Progenitor cell of endocrine pancreas (in vitro differentiated cells): ENCODE measurements at regions not wholly inside any gene's neighbourhood (a gene's known extent, or its start where the extent isn't known, plus 50 kb on each side); places are given as distances from the start of the nearest gene placed in this dataset.

Source experiments
- DNase-seq: peaks from one replicate; pipeline ENCODE4 v3.0.0; 2021; ENCODE audit warnings: low spot score; ENCODE audit not compliant: unreplicated experiment
- H3K27ac Mint-ChIP-seq: 2 replicates; pipeline ENCODE4 v1.8.0; 2021; ENCODE audit warnings: mild to moderate bottlenecking, moderate library complexity, mixed read lengths
- H3K27me3 Mint-ChIP-seq: 2 replicates; pipeline ENCODE4 v1.8.0; 2021; ENCODE audit warnings: mixed read lengths
- H3K36me3 Mint-ChIP-seq: 2 replicates; pipeline ENCODE4 v1.8.0; 2022; ENCODE audit warnings: mixed read lengths; ENCODE audit not compliant: insufficient read depth
- H3K4me1 Mint-ChIP-seq: 2 replicates; pipeline ENCODE4 v1.8.0; 2021; ENCODE audit warnings: low read depth, mixed read lengths
- H3K4me3 Mint-ChIP-seq: 2 replicates; pipeline ENCODE4 v1.8.0; 2021; ENCODE audit warnings: low read depth, mild to moderate bottlenecking, moderate library complexity, mixed read lengths
- H3K9me3 Mint-ChIP-seq: 2 replicates; pipeline ENCODE4 v1.8.0; 2021; ENCODE audit warnings: low read depth, mixed read lengths
- TF ChIP-seq, protein P1 (sequence below): fragments of 200-600 bp; sonication (generic); IDR thresholded peaks from one replicate; pipeline ENCODE4 v1.5.0; 2021; ENCODE audit warnings: antibody characterized with exemption, mild to moderate bottlenecking; ENCODE audit not compliant: unreplicated experiment

- no peaks in the 10 kb centered on the region for H3K27me3 Mint-ChIP-seq
- H3K27ac Mint-ChIP-seq, result no peak overlapping the region
- TF ChIP-seq, protein P1, sequence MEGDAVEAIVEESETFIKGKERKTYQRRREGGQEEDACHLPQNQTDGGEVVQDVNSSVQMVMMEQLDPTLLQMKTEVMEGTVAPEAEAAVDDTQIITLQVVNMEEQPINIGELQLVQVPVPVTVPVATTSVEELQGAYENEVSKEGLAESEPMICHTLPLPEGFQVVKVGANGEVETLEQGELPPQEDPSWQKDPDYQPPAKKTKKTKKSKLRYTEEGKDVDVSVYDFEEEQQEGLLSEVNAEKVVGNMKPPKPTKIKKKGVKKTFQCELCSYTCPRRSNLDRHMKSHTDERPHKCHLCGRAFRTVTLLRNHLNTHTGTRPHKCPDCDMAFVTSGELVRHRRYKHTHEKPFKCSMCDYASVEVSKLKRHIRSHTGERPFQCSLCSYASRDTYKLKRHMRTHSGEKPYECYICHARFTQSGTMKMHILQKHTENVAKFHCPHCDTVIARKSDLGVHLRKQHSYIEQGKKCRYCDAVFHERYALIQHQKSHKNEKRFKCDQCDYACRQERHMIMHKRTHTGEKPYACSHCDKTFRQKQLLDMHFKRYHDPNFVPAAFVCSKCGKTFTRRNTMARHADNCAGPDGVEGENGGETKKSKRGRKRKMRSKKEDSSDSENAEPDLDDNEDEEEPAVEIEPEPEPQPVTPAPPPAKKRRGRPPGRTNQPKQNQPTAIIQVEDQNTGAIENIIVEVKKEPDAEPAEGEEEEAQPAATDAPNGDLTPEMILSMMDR, result no peak
- no peak for DNase-seq
- no peaks in the 10 kb centered on the region for H3K9me3 Mint-ChIP-seq
- H3K36me3 Mint-ChIP-seq, result no peaks in the 10 kb centered on the region
- H3K4me1 Mint-ChIP-seq, result no peaks in the 10 kb centered on the region
- no peak overlapping the region for H3K4me3 Mint-ChIP-seq
Measured at GRCh38 chr3:103189941-103190340, 755.1 kb downstream of the ZPLD1 start.

DNA sequence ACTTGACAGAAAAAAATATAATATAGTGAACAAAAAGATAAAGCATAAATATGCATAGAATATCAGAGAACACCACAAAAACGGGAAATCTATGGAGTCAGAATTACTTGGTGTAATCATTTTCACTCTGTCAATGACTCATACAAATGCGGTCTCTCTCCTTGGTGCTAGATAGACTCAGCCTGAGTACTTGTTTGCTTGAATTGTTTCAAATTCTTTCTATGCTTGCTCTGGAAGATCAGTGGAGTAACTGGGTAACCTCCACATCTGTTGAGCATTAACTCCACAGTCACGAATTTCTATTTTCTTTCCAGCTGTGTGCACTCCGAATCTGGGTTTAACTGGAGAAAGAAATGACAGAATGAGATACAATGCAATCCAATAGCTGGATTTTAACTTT is 760.4 kb downstream of the ZPLD1 start:
- no peak overlapping the region for H3K4me3 Mint-ChIP-seq
- H3K4me1 Mint-ChIP-seq, result no peaks in the 10 kb centered on the region
- DNase-seq, result no peak

DNA sequence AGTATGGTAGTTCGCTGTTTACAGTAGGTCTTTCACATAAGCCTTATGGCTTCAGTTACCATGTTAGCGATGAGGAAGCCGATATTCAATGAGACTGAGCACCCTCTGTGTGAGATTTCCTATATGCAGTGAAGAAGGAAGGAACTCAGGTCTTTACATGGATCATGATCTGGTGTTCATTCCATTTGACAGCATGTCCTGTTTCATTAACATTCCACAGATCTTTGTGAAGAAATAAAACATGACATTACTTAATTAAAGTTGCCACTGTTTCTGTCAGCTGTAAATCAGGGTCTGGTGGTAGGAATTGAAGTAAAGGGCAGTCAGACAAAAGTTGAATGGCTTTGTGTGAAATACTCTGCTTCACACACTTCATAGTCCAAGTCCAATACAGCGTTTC is 768.6 kb downstream of the ZPLD1 start:
- Mint-ChIP-seq H3K9me3 (no peaks in the 10 kb centered on the region), H3K27me3 (no peaks in the 10 kb centered on the region), H3K4me1 (peaks cover 2% of the 10 kb centered on the region), H3K4me3 (no peak overlapping the region), H3K27ac (no peak overlapping the region), H3K36me3 (no peaks in the 10 kb centered on the region)
- TF ChIP-seq, protein P1, result no peak
- DNase-seq, result no peak

More for the DNA sequence above, 760.4 kb downstream of the ZPLD1 start:
- Mint-ChIP-seq H3K27ac (no peak overlapping the region), H3K36me3 (no peaks in the 10 kb centered on the region), H3K9me3 (peaks cover 3% of the 10 kb centered on the region), H3K27me3 (no peaks in the 10 kb centered on the region)
- TF ChIP-seq, protein P1, result no peak

GRCh38 chr3:103210583-103210982 is 775.8 kb downstream of the ZPLD1 start:
- no peak overlapping the region for H3K27ac Mint-ChIP-seq
- H3K4me3 Mint-ChIP-seq, result no peak overlapping the region
- no peaks in the 10 kb centered on the region for H3K27me3 Mint-ChIP-seq
- H3K4me1 Mint-ChIP-seq, result no peaks in the 10 kb centered on the region
- no peaks in the 10 kb centered on the region for H3K36me3 Mint-ChIP-seq
- no peak for DNase-seq
- peaks cover 2% of the 10 kb centered on the region for H3K9me3 Mint-ChIP-seq
- TF ChIP-seq, protein P1, result no peak

- TF ChIP-seq, protein P1, result no peak
- Mint-ChIP-seq H3K27ac (no peak overlapping the region), H3K4me3 (no peak overlapping the region), H3K36me3 (no peaks in the 10 kb centered on the region), H3K27me3 (no peaks in the 10 kb centered on the region), H3K9me3 (no peaks in the 10 kb centered on the region), H3K4me1 (no peaks in the 10 kb centered on the region)
- DNase-seq, result no peak
Measured at GRCh38 chr3:103218146-103218545, 783.3 kb downstream of the ZPLD1 start.
